CD4-positive, alpha-beta memory T cell (primary cell): ENCODE measurements at regions not wholly inside any gene's neighbourhood (a gene's known extent, or its start where the extent isn't known, plus 50 kb on each side); places are given as distances from the start of the nearest gene placed in this dataset.

Source experiments
- CTCF ChIA-PET: fragments of 350-600 bp; sonication (Branson Sonifier 250); formaldehyde crosslinking; loops from one replicate; lab custom pipeline; 2021; ENCODE audit warnings: inconsistent platforms; ENCODE audit not compliant: partially characterized antibody; lab: Charles Lee
- POLR2A ChIA-PET: fragments of 350-600 bp; sonication (Branson Sonifier 250); formaldehyde crosslinking; loops from one replicate; lab custom pipeline; 2021; ENCODE audit not compliant: partially characterized antibody; lab: Charles Lee
- DNase-seq, 5 donors: peaks; one replicate each; pipeline versions ENCODE4 v3.0.0 to v3.0.0-alpha.2; 2020 to 2022; ENCODE audit warnings: mixed read lengths in 1 of 5
- H3K27ac ChIP-seq: one replicate; pipeline ENCODE4 v1.7.0; 2013; ENCODE audit warnings: low read depth, low read length
- H3K27me3 ChIP-seq: 2 replicates; pipeline ENCODE4 v1.7.0; 2013; ENCODE audit warnings: mild to moderate bottlenecking, low read length, moderate library complexity; ENCODE audit not compliant: insufficient read depth
- H3K36me3 ChIP-seq: 2 replicates; pipeline ENCODE4 v1.7.0; 2013; ENCODE audit warnings: mild to moderate bottlenecking, low read length, moderate library complexity; ENCODE audit not compliant: insufficient read depth
- H3K4me1 ChIP-seq: 2 replicates; pipeline ENCODE4 v1.7.0; 2013; ENCODE audit warnings: mild to moderate bottlenecking, low read length, moderate library complexity; ENCODE audit not compliant: insufficient read depth
- H3K4me3 ChIP-seq, 2 donors: one replicate each; pipeline ENCODE4 v1.7.0; 2013; ENCODE audit warnings: low read length in 2 of 2, mild to moderate bottlenecking in 1 of 2
- H3K9me3 ChIP-seq, 2 donors: one replicate each; pipeline ENCODE4 v1.7.0; 2013; ENCODE audit warnings: low read length in 2 of 2, control low read depth in 1 of 2; ENCODE audit not compliant: control insufficient read depth in 1 of 2
- H3K27ac Mint-ChIP-seq, 7 donors: one replicate each; pipeline ENCODE4 v1.8.0; 2020 to 2021; ENCODE audit warnings: mixed read lengths in 7 of 7, mild to moderate bottlenecking in 6 of 7, inconsistent platforms in 3 of 7, moderate library complexity in 3 of 7
- H3K27me3 Mint-ChIP-seq, 2 donors: one replicate each; pipeline ENCODE4 v1.8.0; 2020 to 2021; ENCODE audit warnings: mixed read lengths in 2 of 2
- H3K36me3 Mint-ChIP-seq, 2 donors: one replicate each; pipeline ENCODE4 v1.8.0; 2020 to 2021; ENCODE audit warnings: mixed read lengths in 2 of 2, inconsistent platforms in 1 of 2, mild to moderate bottlenecking in 1 of 2
- H3K4me1 Mint-ChIP-seq, 4 donors: one replicate each; pipeline ENCODE4 v1.8.0; 2020 to 2021; ENCODE audit warnings: mixed read lengths in 4 of 4, mild to moderate bottlenecking in 1 of 4
- H3K4me3 Mint-ChIP-seq, 8 donors: one replicate each; pipeline ENCODE4 v1.8.0; 2020 to 2021; ENCODE audit warnings: mixed read lengths in 8 of 8, mild to moderate bottlenecking in 7 of 8, moderate library complexity in 6 of 8, inconsistent platforms in 3 of 8
- H3K9me3 Mint-ChIP-seq, 8 donors: one replicate each; pipeline ENCODE4 v1.8.0; 2020 to 2021; ENCODE audit warnings: mixed read lengths in 8 of 8, mild to moderate bottlenecking in 5 of 8, inconsistent platforms in 3 of 8, moderate library complexity in 1 of 8
- intact Hi-C: fragments of 100-400 bp; cut with micrococcal nuclease; formaldehyde crosslinking; loops from one replicate; pipeline ENCODE4 v1.15.1; 2023

GRCh38 chr3:152084441-152085158 lies 184.1 kb upstream of the MBNL1 start:
- no peak overlapping the region for H3K27ac ChIP-seq
- no peaks in the 10 kb centered on the region for H3K36me3 ChIP-seq
- peaks cover 0 to 3% (median 0%) of the 10 kb centered on the region in 4 donors for H3K4me1 Mint-ChIP-seq
- no peak overlapping the region for H3K27ac Mint-ChIP-seq
- no peak overlapping the region for H3K4me3 ChIP-seq
- ChIA-PET CTCF (interaction anchor here (1.4 kb wide), 1 partner anchor 14 kb away, joined by 3 read pairs; no protein-coding TSS in a partner anchor), POLR2A (no interaction called here)
- H3K27me3 ChIP-seq = no peaks in the 10 kb centered on the region
- DNase-seq = no peak
- H3K36me3 Mint-ChIP-seq = no peaks in the 10 kb centered on the region
- intact Hi-C loops = no loop called here
- H3K9me3 Mint-ChIP-seq = peaks cover 0 to 4% (median 0%) of the 10 kb centered on the region in 8 donors
- no peaks in the 10 kb centered on the region for H3K9me3 ChIP-seq
- H3K4me1 ChIP-seq = no peaks in the 10 kb centered on the region
- no peak overlapping the region for H3K4me3 Mint-ChIP-seq
- no peaks in the 10 kb centered on the region for H3K27me3 Mint-ChIP-seq

- peaks cover 0 to 3% (median 1%) of the 10 kb centered on the region in 4 donors for H3K4me1 Mint-ChIP-seq
- H3K27me3 ChIP-seq = no peaks in the 10 kb centered on the region
- H3K36me3 ChIP-seq = no peaks in the 10 kb centered on the region
- peaks cover 0 to 2% (median 0%) of the 10 kb centered on the region in 8 donors for H3K9me3 Mint-ChIP-seq
- no peak overlapping the region for H3K4me3 ChIP-seq
- intact Hi-C loops = no loop called here
- no peak for DNase-seq
- ChIA-PET CTCF (no interaction called here), POLR2A (no interaction called here)
- H3K9me3 ChIP-seq = no peaks in the 10 kb centered on the region
- no peak overlapping the region for H3K27ac Mint-ChIP-seq
- no peak overlapping the region for H3K27ac ChIP-seq
- H3K27me3 Mint-ChIP-seq = no peaks in the 10 kb centered on the region
- H3K4me3 Mint-ChIP-seq = no peak overlapping the region
- H3K36me3 Mint-ChIP-seq = no peaks in the 10 kb centered on the region
- no peaks in the 10 kb centered on the region for H3K4me1 ChIP-seq
Measured at GRCh38 chr3:152087153-152087552, 181.6 kb upstream of the MBNL1 start.

- Mint-ChIP-seq H3K4me1 (peaks cover 0 to 3% (median 1%) of the 10 kb centered on the region in 4 donors), H3K27ac (no peak overlapping the region), H3K36me3 (no peaks in the 10 kb centered on the region), H3K4me3 (no peak overlapping the region), H3K9me3 (peaks cover 0 to 2% (median 0%) of the 10 kb centered on the region in 8 donors), H3K27me3 (no peaks in the 10 kb centered on the region)
- no peaks in the 10 kb centered on the region for H3K9me3 ChIP-seq
- intact Hi-C loops = no loop called here
- H3K4me3 ChIP-seq = no peak overlapping the region
- H3K27ac ChIP-seq = no peak overlapping the region
- no peak for DNase-seq
- H3K27me3 ChIP-seq = no peaks in the 10 kb centered on the region
- no peaks in the 10 kb centered on the region for H3K4me1 ChIP-seq
- ChIA-PET CTCF (no interaction called here), POLR2A (no interaction called here)
- H3K36me3 ChIP-seq = no peaks in the 10 kb centered on the region
Measured at GRCh38 chr3:152089528-152089927, 179.2 kb upstream of the MBNL1 start.

GRCh38 chr3:152091725-152092124 lies 177.0 kb upstream of the MBNL1 start:
- Mint-ChIP-seq H3K27me3 (no peaks in the 10 kb centered on the region), H3K27ac (no peak overlapping the region), H3K9me3 (peaks cover 0 to 3% (median 0%) of the 10 kb centered on the region in 8 donors), H3K4me1 (peaks cover 0 to 2% (median 0%) of the 10 kb centered on the region in 4 donors), H3K4me3 (no peak overlapping the region), H3K36me3 (no peaks in the 10 kb centered on the region)
- Histone ChIP-seq H3K27ac (no peak overlapping the region), H3K4me1 (no peaks in the 10 kb centered on the region), H3K4me3 (no peak overlapping the region), H3K27me3 (no peaks in the 10 kb centered on the region), H3K9me3 (no peaks in the 10 kb centered on the region), H3K36me3 (no peaks in the 10 kb centered on the region)
- DNase-seq = no peak
- ChIA-PET POLR2A (no interaction called here), CTCF (no interaction called here)
- intact Hi-C loops = no loop called here

GRCh38 chr3:152093901-152094300 lies 174.8 kb upstream of the MBNL1 start:
- H3K9me3 Mint-ChIP-seq = peaks cover 0 to 3% (median 0%) of the 10 kb centered on the region in 8 donors
- H3K36me3 Mint-ChIP-seq = no peaks in the 10 kb centered on the region
- DNase-seq = no peak
- H3K9me3 ChIP-seq = no peaks in the 10 kb centered on the region
- H3K4me1 ChIP-seq = no peaks in the 10 kb centered on the region
- H3K4me3 Mint-ChIP-seq = no peak overlapping the region
- intact Hi-C loops = no loop called here
- H3K27me3 ChIP-seq = no peaks in the 10 kb centered on the region
- ChIA-PET CTCF (no interaction called here), POLR2A (no interaction called here)
- H3K4me1 Mint-ChIP-seq = peaks cover 0 to 2% (median 0%) of the 10 kb centered on the region in 4 donors
- H3K36me3 ChIP-seq = no peaks in the 10 kb centered on the region
- H3K27ac ChIP-seq = no peak overlapping the region
- no peaks in the 10 kb centered on the region for H3K27me3 Mint-ChIP-seq
- H3K4me3 ChIP-seq = no peak overlapping the region
- no peak overlapping the region for H3K27ac Mint-ChIP-seq

GRCh38 chr3:152094406-152094805 lies 174.3 kb upstream of the MBNL1 start:
- ChIA-PET POLR2A (no interaction called here), CTCF (no interaction called here)
- Mint-ChIP-seq H3K36me3 (no peaks in the 10 kb centered on the region), H3K4me3 (no peak overlapping the region), H3K9me3 (peaks cover 0 to 3% (median 0%) of the 10 kb centered on the region in 8 donors), H3K4me1 (peaks cover 0 to 2% (median 0%) of the 10 kb centered on the region in 4 donors), H3K27ac (no peak overlapping the region), H3K27me3 (no peaks in the 10 kb centered on the region)
- no peak for DNase-seq
- intact Hi-C loops = no loop called here
- Histone ChIP-seq H3K4me3 (no peak overlapping the region), H3K9me3 (no peaks in the 10 kb centered on the region), H3K27ac (no peak overlapping the region), H3K4me1 (no peaks in the 10 kb centered on the region), H3K36me3 (no peaks in the 10 kb centered on the region), H3K27me3 (no peaks in the 10 kb centered on the region)

GRCh38 chr3:152095472-152095871 lies 173.3 kb upstream of the MBNL1 start:
- no peak overlapping the region for H3K27ac Mint-ChIP-seq
- Histone ChIP-seq H3K4me3 (no peak overlapping the region), H3K27me3 (no peaks in the 10 kb centered on the region), H3K27ac (no peak overlapping the region), H3K4me1 (no peaks in the 10 kb centered on the region), H3K36me3 (no peaks in the 10 kb centered on the region), H3K9me3 (no peaks in the 10 kb centered on the region)
- H3K27me3 Mint-ChIP-seq = no peaks in the 10 kb centered on the region
- H3K9me3 Mint-ChIP-seq = peaks cover 0 to 3% (median 0%) of the 10 kb centered on the region in 8 donors
- H3K4me3 Mint-ChIP-seq = no peak overlapping the region
- H3K36me3 Mint-ChIP-seq = no peaks in the 10 kb centered on the region
- POLR2A ChIA-PET = no interaction called here
- intact Hi-C loops = no loop called here
- CTCF ChIA-PET = no interaction called here
- H3K4me1 Mint-ChIP-seq = peaks cover 0 to 3% (median 2%) of the 10 kb centered on the region in 4 donors
- no peak for DNase-seq
